HG03045 (cell line): ENCODE measurements at regions not wholly inside any gene's neighbourhood (a gene's known extent, or its start where the extent isn't known, plus 50 kb on each side); places are given as distances from the start of the nearest gene placed in this dataset.

Source experiments
- ATAC-seq: cut with Tn5 transposase; IDR thresholded peaks from one replicate; pipeline ENCODE4 v1.9.1; 2021; ENCODE audit warnings: mild to moderate bottlenecking, moderate library complexity; ENCODE audit not compliant: unreplicated experiment

DNA sequence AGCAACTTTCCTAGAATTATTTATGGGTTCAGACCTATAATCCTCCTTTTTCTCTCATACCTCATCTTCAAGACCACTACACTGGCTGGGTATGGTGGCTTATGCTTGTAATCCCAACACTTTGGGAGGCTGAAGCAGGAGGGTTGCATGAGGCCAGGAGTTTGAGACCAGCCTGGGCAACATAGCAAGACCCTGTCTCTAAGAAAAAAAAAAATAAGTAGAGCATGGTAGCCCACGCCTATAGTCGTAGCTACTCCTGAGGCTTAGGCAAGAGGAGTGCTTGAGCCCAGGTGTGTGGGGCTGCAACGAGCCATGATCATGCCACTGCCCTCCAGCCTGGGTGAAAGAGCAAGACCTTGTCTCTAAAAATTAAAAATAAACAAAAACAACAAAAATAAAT lies 832.4 kb downstream of the PCDH18 start:
- no peak for ATAC-seq

GRCh38 chr4:136691607-136692006 lies 840.7 kb downstream of the PCDH18 start:
- no peak for ATAC-seq

- ATAC-seq = no peak
These were observed 841.9 kb downstream of the PCDH18 start for GRCh38 chr4:136690360-136690759.

DNA sequence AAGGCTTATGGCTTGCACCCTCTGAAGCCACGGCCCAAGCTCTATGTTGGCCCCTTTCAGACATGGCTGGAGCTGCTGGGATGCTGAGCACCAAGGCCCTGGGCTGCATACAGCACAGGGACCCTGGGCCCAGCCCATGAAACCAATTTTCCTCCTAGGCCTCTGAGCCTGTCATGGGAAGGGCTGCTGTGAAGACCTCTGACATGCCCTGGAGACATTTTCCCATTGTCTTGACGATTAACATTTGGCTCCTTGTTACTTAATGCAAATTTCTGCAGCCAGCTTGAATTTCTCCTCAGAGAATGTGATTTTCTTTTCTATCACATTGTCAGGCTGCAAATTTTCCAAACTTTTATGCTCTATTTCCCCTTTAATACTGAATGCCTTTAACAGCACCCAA lies 844.7 kb downstream of the PCDH18 start:
- no peak for ATAC-seq

GRCh38 chr4:136687118-136687517 lies 845.2 kb downstream of the PCDH18 start:
- ATAC-seq = no peak

GRCh38 chr4:136680761-136681160 lies 851.5 kb downstream of the PCDH18 start:
- ATAC-seq = no peak

- no peak for ATAC-seq
These were observed 852.0 kb downstream of the PCDH18 start for GRCh38 chr4:136680271-136680670.

- no peak for ATAC-seq
These were observed 862.0 kb downstream of the PCDH18 start for GRCh38 chr4:136670265-136670664.

DNA sequence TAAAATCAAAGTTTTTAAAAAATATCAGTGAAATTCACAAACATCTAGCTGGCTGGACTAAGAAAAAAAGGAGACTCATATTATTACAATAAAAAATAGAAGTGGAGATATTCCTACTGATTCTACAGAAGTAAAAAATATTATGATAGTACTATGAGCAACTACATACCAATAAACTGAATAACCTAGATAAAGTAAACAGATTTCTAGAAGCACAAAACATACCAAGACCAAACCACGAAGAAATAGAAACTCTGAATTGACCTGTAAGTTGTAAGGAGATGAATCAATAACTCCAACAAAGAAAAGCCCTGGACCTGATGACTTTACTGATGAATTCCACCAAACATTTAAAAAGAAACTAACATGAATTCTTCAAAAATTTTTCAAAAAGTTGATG lies 867.3 kb downstream of the PCDH18 start:
- ATAC-seq = no peak

- no peak for ATAC-seq
These were observed 869.8 kb downstream of the PCDH18 start for GRCh38 chr4:136662539-136662938.

- no peak for ATAC-seq
These were observed 878.5 kb downstream of the PCDH18 start for GRCh38 chr4:136653640-136654406.

- ATAC-seq = no peak
These were observed 880.4 kb downstream of the PCDH18 start for GRCh38 chr4:136651932-136652331.

GRCh38 chr4:136651278-136651667 lies 881.0 kb downstream of the PCDH18 start:
- no peak for ATAC-seq

- no peak for ATAC-seq
These were observed 881.6 kb downstream of the PCDH18 start for GRCh38 chr4:136650541-136651277.

DNA sequence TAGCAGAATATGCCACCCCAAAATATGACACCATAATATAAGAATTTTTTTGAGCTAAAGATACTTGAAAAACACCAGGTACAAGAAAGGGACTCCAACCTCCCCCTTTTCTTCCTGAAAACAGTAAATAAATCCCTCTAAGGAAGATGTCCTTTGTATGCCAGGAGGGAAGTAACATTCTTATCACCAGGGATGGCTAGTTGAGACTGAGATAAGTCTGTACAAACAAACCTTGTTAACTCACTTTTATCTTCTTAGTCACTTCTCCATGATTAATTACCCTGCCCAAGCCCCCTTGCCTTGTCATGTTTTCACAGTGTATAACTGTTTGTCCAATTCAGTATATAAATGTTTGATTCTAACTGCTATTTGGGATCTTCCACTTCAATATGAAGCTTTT lies 888.0 kb downstream of the PCDH18 start:
- ATAC-seq = no peak

DNA sequence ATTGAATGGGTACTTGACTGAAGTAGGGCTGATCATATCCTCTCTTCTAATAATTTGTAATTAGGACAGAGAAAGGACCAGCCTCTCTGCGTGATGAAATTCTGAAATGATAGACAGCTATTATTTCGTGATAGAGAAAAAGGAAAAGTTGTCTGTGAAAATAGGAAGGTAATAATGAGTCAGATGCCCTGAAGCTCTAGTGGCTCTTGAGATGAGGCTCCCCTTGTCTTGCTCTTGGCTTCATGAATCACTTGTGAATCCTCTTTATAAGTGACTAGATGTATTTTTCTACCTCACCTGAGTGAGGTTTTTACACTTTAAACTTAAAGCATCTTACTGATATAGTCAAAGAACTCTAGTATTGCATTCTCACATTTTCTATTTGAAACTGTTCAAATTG lies 888.9 kb downstream of the PCDH18 start:
- ATAC-seq = no peak

DNA sequence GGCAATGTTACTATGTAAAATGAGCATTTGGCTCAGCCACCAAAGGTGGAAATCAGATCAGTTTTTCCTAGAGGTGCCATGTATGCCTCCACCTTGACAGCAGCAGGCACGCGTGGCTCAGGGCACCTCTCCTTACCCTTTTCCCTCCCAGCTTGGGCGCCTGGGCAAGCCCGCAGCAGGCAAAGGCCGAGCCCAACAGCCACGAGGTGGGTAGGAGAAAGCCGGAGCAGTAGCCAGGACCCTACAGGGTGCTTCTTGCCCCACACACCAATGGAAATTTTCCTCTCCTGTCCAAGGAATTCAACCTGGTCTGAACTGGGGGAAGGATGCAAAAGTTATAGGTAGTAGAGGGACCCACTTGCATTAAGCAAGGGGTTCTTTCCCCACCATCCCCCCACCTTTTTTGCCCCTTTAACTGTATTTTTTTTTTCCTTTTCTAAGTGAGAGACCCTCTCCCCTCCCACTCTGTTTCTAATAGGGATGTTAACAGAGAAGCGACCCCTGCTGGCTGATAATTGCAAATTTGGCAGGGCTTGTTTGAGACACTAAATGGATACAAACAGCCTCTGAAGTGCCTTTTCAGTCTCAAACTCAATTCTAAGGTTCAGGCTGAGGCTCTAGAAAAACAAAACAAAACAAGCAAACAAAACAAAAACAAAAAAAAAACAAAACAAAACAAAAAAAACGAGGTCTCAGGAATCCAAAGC lies 895.1 kb downstream of the PCDH18 start:
- no peak for ATAC-seq

DNA sequence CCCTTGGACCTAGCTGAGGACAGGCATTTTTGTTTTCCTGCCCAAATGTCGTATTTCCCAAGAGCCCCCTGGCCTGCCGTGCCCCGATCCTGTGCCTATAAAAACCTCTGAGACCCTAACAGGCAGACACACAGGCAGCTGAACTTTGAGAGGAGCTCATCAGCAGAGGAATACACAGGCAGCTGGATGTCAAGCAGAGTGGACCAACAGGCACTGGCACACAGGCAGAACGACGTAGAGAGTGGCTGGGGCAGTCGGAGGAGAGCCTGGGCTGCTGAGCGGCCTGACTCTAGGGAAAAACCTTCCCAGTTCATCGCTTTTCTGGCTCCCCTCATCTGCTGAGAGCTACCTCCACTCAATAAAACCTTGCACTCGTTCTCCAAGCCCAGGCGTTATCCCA lies 896.1 kb downstream of the PCDH18 start:
- no peak for ATAC-seq

DNA sequence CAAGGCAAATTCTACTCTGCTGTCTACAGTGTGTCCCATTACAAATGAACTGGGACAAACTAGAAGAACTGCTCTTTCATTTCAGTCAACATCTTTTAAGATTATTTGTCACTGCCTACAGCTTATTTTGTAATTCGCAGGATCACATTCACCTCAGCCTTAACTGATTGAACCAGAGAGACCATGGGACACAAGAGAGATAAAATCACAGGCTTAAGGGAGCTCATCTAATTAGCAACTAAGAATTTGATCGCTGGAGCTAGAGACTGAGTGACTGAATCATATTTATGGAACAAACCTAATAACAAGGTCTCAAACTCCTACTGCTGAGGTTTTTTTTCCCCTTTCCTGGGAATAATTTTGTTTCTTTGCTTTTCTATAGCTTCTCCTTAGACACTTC lies 898.2 kb downstream of the PCDH18 start:
- no peak for ATAC-seq

DNA sequence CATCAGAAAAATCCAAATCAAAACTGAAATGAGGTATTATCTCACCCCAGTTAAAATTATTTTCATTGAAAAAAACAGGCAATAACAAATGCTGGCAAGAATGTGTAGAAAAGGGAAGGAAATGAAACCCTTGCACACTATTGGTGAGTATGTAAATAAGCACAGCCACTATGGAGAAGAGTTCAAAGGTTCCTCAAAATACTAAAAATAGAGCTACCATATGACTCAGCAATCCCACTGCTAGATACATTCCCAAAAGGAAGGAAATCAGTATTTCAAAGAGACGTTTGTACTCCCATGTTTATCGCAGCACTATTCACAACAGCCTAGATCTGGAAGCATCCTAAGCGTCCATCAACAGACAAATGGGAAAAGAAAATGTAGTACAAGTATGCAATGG lies 932.4 kb downstream of the PCDH18 start:
- no peak for ATAC-seq

DNA sequence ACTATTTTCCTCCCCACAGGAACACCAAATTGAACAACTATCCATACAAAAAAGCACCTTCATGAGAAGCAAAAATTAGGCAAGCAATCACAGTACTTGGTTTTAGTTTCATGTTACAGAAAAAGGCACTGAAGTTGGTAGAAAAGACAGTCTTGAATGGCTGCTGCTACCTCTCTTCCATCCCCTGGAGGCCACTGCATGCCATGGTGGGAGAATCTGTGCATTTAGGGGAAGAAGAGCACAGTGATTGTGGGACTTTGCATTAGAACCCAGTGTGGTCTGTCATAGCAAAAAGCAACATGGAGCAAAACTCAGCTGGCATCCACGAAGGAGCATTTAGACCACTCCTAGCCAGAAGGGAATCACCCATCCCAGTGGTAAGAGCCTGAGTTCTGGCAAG lies 941.9 kb downstream of the PCDH18 start:
- ATAC-seq = no peak

DNA sequence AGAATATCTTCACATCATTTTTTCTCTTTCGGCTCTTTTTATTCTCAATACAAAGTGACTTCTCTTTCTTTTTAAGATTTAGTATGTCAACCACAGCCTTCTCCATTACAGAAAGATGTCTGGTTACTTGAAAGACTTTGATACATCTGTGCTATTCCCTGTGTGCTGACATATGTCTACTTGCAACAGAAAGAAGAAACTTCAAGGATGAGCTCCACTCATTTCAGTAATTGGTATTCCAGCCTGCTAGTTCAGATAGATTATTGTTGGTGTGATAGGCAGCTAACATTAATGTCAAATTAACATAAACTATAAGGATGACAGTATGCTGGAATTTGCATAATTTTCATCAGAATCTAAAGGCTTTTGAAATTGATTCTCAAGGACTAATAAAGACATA lies 948.7 kb downstream of the PCDH18 start:
- no peak for ATAC-seq
